NCI-H748 treated with DMSO at 0.1 percent for 48 hours (cell line): ENCODE measurements at regions not wholly inside any gene's neighbourhood (a gene's known extent, or its start where the extent isn't known, plus 50 kb on each side); places are given as distances from the start of the nearest gene placed in this dataset.

Experiments
- DNase-seq: peaks from one replicate; lab custom pipeline; 2025; lab: John Stamatoyannopoulos, UW

- no peak for DNase-seq
Observed at GRCh38 chr20:39152742-39153141, 190.6 kb downstream of the DHX35 start.

DNA sequence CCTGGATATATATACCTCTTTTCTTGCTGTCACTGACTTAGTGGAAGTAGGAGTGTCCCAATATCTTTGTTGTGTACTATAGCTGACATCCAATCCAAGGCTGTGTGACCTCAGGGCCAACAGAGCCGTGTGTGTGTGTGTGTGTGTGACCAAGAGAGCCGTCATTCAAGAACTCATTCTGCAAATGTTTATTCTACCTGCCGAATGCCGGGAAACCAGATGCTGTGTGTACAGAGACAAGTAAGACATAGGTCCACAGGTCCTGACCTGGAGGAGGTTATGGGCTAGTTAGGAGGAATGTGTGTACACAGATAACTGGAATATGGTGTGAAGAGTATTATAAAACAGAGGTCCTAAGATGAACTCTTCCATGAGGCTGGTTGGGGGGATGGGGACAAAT, 190.0 kb downstream of the DHX35 start:
- DNase-seq, result peak; percentile 20

DNA sequence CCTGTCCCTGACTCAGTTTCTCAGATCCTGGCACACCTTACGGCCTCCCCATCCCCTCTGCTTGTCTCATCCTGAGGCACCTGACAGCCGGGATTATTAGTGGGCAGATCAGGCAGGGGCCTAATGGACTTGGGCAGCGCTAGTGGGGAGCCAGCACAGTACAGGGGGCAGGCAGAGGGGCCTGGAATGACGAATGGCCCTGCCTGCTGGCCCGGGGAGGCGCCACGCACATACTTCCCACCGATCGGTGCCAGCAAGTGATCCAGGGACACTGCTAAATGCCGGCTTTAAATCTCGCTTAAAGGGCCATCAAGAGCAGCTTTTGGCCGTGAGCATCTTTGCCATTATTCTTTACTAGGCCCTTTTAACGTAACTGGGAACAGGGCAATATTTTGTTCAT, 188.4 kb downstream of the DHX35 start:
- no peak for DNase-seq

DNA sequence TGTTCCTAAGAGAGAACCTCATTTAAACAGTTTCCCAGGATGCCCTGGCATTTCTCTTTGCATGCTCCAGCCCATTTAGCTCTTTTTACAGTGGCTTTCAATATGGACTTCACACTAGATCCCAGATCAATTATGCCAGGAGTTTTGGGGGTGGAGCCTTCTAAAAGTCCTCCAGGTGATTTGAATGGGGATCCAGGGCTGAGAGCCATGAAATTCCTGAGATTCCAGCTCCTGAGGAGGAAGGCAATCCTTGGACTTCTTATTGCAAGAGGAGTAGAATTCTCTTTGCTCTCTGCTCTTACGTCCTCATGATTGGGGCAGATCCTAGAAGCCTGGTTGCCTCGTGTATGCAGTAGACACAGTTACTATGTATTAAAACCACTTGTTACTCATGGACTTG, 184.2 kb downstream of the DHX35 start:
- DNase-seq, result no peak

GRCh38 chr20:39145921-39146320, 183.8 kb downstream of the DHX35 start:
- no peak for DNase-seq

DNA sequence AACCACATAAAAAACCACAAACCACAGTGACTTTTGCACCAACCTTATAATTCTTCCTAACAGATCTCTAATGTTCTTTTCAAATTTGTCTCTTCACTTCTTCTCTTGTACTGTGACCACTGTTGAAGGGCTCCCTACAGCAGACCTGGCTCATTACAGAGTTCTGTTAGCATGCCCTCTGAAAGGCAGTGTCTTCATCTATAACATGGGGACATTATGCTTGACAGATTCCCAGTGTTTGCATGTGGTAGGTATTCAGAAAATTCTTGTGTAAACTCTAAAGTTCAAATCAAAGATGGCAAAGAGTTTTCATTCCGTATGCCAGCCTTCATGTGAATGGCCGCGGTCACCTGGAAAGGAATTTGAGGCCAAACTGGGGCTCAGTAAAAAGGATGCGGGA, 182.6 kb downstream of the DHX35 start:
- DNase-seq, result no peak

DNA sequence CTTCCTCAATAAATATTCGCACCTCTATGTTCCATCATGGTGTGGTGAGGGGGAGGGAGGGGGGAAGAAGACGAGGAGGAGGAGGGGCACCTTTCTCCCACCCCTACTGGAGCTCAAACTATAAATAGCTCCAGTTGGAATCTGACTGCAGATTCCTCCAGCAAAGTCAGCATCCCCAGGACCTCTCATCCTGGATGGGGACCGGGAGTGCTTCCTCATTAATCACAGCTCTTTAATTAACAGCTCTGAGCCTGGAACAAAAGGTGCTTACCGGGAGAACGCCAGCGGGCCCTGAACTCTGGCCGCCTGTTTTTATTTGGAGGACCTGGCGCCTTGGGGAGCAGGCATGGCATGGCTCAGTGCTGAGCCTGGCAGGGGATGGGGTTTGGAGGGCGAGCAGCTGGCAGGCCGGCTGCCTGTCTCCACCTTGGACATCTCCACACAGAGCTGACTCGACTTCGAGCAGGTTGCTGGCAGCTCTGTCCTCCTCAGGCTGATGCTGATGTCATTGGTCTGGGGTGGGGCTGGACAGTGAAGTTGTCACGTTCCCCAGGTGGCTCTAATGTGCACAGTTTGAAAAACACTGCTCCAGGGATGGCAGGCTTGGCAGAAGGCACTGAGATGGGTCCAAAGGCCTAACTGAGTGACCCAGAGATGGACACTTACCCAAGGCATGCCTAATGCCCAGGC, 180.4 kb downstream of the DHX35 start:
- DNase-seq, result no peak

DNA sequence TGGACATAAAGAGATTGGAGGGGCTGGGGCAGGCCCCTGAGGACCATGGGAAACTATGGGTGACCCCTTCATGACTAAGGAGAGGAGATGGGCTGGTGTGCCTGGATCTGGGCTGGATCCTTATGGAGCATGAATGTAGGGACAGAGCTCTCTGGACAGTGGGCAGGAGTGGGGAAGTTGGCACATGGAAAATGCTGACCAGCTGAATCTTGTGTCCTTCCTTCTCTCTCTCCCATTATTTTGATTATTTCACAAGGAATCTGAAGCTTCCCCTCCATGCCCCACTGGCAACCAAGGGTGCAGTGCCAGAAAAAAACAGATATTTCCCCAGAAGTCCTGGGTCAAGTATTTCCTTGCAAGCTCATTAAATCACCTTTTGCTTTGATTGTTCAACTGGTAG, 175.2 kb downstream of the DHX35 start:
- DNase-seq, result no peak

DNA sequence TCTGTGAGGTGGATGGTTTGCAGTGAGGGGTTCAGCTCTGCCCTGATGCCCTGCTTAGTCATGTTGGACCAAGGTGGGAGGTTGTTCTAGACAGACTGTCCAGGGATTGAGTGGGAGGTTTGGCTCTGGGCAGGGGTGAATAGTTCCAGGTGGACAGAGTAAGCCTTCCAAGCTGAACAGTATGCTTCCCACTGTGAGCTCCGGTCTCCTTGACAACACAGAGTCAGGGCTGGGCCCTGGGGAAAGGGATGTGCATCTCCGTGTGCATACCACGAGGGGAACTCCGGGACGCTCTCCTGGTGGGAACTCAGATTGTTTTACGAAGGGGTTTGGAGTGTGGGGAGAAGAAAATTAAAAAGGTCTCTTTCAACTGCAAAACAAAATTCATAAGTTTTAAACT, 174.7 kb downstream of the DHX35 start:
- DNase-seq, result no peak

DNA sequence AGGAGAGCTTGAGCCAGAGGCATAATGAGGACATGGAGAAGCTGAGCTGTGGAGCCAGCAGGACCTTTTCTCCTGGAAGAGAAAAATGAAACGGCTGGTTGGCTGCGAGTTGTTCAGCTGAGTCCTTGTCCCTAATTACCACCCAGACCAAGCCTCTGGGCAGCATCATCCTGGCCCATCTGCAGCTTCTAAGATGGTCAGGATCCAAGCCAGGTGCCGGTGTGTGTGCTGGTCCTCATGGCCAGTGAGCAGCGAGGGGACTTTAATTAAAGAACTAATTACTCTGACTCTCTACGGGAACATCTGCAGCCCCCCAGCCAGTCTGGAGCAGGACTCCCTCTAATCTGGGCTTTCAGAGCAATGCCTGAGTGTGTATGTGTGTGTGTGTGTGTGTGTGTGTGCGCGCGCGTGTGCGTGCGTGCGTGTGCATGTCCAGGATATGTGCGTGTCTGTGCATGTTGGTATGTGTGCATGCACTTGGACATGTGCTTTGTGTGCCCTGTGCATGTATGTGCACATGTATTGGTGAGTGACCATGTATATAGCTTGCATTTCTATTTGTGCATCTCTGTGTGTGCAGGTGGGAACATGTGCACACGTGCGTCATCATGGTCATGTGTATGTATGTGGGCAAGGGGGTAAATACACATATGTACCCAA, 173.9 kb downstream of the DHX35 start:
- no peak for DNase-seq

DNA sequence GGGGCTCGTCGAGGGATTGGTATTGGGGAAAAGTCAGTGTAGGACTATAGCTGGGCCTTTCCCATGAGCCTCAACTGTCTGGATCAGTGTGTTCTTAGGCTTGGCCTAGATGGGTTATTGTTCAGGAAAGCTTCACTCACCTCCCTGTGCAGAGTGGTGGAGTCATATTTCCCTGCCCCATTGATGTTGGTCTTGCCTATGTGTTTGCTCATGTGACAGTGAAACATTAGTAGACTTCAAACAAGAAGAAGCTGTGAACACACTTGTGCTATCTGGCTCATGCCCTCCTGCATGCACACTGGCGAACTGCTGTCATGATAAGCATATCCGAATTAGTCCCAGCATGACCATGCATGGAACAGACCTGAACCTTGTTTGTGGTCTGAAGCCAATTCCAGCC, 171.1 kb downstream of the DHX35 start:
- DNase-seq, result no peak

DNA sequence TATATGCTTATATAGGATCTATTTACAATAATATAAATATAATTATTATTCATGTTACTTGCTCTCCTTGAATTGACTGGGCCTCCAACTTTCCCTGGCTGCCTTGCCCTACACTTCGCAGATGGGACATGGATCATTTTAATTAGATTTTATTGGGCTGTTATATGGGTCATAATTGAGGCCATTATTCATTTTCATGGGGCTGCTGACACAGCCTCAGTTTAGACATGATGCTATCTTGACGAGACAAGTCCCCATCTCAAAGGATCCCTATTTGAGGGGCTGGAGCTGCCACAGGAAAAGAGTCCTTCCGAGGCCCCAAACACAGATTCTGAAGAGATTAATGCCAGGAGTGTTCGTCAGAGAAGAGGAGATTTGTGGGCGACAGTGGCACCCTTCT, 170.4 kb downstream of the DHX35 start:
- DNase-seq, result no peak

DNA sequence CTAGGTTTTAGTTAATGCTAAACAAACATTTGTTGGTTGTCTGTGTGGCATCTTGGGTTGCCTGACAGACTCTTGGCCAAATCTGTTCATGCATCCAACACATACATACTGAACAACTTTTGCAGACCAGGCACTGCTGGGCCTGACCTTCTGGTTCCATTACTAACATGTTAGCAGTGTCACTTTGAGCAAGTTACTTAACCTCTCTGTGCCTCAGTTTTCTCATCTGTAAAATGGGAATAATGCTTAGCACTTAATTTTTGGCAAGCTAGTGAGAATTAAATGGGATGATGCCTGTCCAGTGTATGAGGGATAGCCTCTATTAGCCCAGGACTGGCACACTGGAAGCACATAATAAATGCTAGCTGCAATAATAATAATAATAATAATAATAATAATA, 169.9 kb downstream of the DHX35 start:
- no peak for DNase-seq

GRCh38 chr20:39130627-39131026, 168.5 kb downstream of the DHX35 start:
- DNase-seq, result no peak

DNA sequence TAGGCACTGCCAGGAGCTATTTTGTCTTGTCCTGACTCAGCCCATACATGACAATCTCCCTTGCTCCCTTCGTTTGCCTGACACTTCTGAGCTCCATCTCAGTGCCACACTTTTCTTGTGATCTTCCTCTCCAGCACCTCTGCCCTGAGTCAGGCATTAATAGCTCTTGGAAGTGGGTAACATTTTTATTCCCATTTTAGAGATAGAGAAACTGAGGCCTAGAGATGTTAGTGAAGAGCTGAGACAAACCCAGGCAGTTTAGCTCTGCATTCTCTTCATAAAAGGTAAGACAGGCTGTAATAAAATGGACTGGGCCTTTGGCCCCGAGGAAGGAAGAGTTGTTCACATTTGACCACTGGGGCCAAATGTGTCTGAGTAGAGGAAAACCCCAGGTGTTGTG, 167.4 kb downstream of the DHX35 start:
- no peak for DNase-seq

DNA sequence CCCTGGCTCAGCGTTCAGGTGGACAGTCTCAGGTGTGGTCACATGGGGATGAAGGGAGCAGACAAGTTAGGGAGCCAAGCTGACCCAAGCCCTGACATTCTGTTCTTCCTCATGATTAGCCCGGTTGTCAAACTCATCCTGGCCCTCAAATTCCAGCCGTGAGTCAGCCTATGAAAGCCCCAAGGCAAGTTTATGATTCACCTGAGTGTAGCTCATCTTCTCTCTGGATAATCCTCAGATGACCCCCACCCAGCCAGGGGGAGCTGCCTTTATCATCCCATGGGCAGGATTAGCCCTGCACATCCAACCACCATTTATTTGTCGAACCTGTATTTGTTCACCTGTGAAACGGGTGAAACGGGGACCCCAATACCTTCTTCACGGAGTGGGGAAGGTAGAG, 161.9 kb downstream of the DHX35 start:
- DNase-seq, result no peak

DNA sequence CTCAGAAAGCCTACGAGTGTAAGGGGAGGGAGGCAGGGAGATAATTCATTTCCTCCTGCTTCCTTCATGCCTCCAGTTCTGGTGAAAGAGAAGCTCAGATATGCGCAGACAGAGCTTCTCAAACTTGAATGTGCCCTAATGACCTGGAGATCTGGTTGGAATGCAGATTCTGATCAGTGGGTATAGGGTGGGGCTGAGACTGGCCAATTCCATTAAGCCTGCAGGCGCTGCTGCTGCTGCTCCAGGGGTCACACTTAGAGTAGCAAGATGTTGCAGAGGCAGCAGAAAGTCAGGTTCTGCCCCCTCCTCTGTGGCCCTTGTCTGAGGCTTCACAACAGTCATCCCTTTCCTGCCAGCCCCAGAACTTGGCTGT, 161.0 kb downstream of the DHX35 start:
- no peak for DNase-seq

DNA sequence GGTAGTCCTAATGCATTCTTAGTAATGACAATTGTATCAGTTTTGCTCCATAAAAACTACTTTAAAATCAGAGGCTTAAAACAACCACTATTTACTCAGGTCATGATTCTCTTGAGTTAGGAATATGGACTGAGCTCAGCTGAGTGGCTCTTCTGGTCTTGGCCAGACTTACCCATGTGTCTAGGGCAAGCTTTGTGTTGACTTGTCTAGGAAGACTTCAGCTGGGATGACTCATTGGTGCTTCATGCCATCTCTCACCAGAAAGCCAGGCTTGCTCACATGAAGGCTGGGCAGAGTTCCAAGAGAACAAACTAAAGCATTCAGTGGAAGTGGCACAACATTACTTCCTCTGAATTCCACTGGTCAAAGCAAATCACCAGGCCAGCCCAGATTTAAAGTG, 155.3 kb downstream of the DHX35 start:
- DNase-seq, result no peak

- DNase-seq, result no peak
Observed at GRCh38 chr20:39116020-39116419, 153.9 kb downstream of the DHX35 start.

DNA sequence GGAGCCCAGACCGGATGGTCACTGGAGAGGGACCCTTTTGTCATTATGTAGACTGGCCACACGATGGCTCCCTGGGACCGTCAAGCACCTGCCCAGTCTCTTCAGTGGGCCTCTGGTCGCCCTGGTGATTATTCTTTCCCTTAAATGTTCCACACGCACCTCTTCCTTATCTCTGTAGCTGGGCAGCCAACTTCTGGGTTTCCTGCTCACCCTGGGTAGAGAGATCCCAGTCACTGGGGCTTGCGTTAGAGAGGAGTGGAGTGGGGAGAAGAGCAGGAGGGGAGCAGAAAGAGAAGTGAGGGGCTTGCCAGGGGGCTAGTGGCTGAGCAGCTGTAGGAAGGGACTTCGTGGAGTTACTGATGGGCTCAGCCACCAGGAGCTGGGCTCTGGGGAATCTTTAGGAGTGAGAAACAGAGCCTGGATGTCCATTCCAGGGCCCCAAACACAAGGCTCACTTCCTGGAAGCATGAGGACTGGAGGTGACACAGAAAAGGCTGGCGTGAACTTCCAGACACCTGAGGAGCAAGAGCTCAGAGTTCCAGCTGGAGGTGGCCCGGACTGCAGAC, 150.1 kb downstream of the DHX35 start:
- peak; percentile 65 for DNase-seq

DNA sequence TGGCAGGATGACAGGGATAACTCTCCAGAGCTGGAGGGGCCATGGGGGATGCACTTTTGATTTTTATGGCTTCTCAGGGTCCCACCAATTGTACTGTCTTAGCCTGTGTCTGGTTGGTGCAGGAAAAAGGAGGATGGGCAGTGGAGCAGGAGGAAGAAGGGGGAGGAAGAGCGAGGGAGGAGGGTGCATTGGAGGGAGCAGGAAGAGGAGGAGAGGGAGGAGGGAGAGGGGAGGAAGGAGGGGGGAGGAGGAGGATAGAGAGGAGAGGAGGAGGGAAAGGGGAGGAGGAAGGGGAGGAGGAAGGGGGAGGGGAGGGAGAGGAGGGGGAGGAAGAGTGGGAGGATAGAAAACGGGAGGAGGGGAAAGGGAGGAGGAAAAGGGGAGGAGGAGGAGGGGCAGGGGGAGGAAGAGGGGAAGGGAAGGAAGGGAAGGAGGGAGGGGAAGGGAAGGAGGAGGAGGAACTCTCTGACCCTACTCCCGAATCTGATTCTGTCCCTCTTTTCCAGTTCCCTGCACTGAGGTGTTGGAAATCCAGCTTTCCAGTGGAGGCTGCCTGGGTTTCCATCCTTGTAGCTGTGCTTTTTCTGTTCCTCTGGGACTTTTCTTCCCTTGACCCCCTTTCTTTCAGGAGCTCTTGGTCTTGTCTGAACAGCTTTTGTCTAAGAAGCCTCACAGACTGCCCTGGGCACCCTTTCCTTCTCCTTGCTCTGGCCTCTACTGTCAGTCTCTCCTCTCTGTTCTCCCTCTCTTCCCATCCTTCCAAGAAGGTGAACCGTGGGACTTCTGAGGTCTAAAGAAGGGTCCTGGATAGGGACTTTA, 149.4 kb downstream of the DHX35 start:
- DNase-seq, result no peak

GRCh38 chr20:39110819-39111136, 148.6 kb downstream of the DHX35 start:
- DNase-seq, result no peak
